Sigmoid colon (tissue), 6 donors: ENCODE measurements at regions not wholly inside any gene's neighbourhood (a gene's known extent, or its start where the extent isn't known, plus 50 kb on each side); places are given as distances from the start of the nearest gene placed in this dataset.

Source experiments
- DNase-seq: peaks from one replicate; pipeline ENCODE4 v3.0.0-alpha.2; 2019
- H3K27ac ChIP-seq, 4 donors: fragments of 200-600 bp; sonication (generic); one replicate each; pipeline ENCODE4 v1.5.1; 2016 to 2019; ENCODE audit warnings: mild to moderate bottlenecking in 1 of 4
- H3K27me3 ChIP-seq, 3 donors: fragments of 200-600 bp; sonication (generic); one replicate each; pipeline ENCODE4 v1.5.1; 2019; ENCODE audit warnings: mild to moderate bottlenecking in 1 of 3
- H3K36me3 ChIP-seq, 4 donors: fragments of 200-600 bp; sonication (generic); one replicate each; pipeline ENCODE4 v1.5.1; 2016 to 2019
- H3K4me1 ChIP-seq, 4 donors: fragments of 200-600 bp; sonication (generic); one replicate each; pipeline ENCODE4 v1.5.1; 2017 to 2019
- H3K4me3 ChIP-seq, 4 donors: fragments of 200-600 bp; sonication (generic); one replicate each; pipeline ENCODE4 v1.5.1; 2017 to 2019; ENCODE audit warnings: mild to moderate bottlenecking in 2 of 4, moderate library complexity in 1 of 4
- H3K9me3 ChIP-seq, 4 donors: fragments of 200-600 bp in 3 of 4; sonication (generic) in 3 of 4; one replicate each; pipeline versions ENCODE4 v1.5.1 to v1.6.1; 2013 to 2019
- EP300 ChIP-seq, 4 donors: sonication (generic); formaldehyde crosslinking; IDR thresholded peaks; one replicate each; pipeline ENCODE4 v1.6.1; 2017; ENCODE audit warnings: antibody characterized with exemption in 4 of 4
- POLR2A ChIP-seq, 2 donors: fragments of 450-650 bp; IDR thresholded peaks; one replicate each; pipeline ENCODE4 v1.6.1; 2016; ENCODE audit warnings: antibody characterized with exemption in 2 of 2, mild to moderate bottlenecking in 2 of 2, moderate library complexity in 2 of 2
- POLR2AphosphoS5 ChIP-seq, 4 donors: sonication (generic); formaldehyde crosslinking; IDR thresholded peaks; one replicate each; pipeline ENCODE4 v1.6.1; 2017; ENCODE audit warnings: antibody characterized with exemption in 4 of 4
- WGBS, 2 donors: extraction: QIAGEN DNeasy Blood & Tissue Kit; methylation state at CpG; one replicate each; pipeline ENCODE4 v1.1.7; 2013; 5-methylcytosine and 5-hydroxymethylcytosine counted together
- intact Hi-C: fragments of 100-400 bp; cut with DNase I; formaldehyde crosslinking; loops from one replicate; pipeline ENCODE4 v1.15.1; 2023
- TF ChIP-seq, protein P1 (sequence below), 4 experiments: fragments of 450-650 bp in 3 of 4; fragments of 200-600 bp in 1 of 4; IDR thresholded peaks; one replicate each; pipeline ENCODE4 v1.5.1; 2016 to 2019; ENCODE audit warnings: antibody characterized with exemption in 4 of 4, mild to moderate bottlenecking in 3 of 4, moderate library complexity in 2 of 4
- donor health status: healthy with polysubstance abuse.
- donor health status: healthy.

DNA sequence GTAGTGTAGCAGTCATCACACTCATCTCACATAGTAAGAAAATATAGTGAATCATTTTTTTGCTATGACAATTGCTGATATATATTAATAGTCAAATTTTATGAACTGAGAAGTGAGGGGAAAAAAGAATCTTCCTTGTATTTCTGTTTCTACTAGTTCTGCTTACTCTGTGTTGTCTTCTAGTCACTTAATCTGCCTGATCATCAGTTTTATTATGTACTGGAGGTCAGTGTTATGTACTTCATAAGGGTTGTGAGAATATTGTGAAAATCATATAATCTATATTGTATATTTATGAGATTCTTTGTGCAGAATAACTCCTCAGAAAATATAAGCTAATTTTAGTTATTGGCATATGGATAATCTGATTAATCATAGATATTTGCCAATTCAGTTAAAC is 546.9 kb upstream of the RIOK2 start:
- no peak for DNase-seq
- Histone ChIP-seq H3K4me1 (no peaks in the 10 kb centered on the region), H3K4me3 (no peak overlapping the region), H3K36me3 (no peaks in the 10 kb centered on the region), H3K27me3 (no peaks in the 10 kb centered on the region), H3K27ac (no peak overlapping the region), H3K9me3 (no peaks in the 10 kb centered on the region)
- TF ChIP-seq, protein P1, sequence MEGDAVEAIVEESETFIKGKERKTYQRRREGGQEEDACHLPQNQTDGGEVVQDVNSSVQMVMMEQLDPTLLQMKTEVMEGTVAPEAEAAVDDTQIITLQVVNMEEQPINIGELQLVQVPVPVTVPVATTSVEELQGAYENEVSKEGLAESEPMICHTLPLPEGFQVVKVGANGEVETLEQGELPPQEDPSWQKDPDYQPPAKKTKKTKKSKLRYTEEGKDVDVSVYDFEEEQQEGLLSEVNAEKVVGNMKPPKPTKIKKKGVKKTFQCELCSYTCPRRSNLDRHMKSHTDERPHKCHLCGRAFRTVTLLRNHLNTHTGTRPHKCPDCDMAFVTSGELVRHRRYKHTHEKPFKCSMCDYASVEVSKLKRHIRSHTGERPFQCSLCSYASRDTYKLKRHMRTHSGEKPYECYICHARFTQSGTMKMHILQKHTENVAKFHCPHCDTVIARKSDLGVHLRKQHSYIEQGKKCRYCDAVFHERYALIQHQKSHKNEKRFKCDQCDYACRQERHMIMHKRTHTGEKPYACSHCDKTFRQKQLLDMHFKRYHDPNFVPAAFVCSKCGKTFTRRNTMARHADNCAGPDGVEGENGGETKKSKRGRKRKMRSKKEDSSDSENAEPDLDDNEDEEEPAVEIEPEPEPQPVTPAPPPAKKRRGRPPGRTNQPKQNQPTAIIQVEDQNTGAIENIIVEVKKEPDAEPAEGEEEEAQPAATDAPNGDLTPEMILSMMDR (IDR thresholded peaks at IDR 0.05) = no peak
- TF ChIP-seq POLR2A (IDR thresholded peaks at IDR 0.05) = no peak
- no peak for TF ChIP-seq POLR2AphosphoS5 (IDR thresholded peaks at IDR 0.05)
- no peak for TF ChIP-seq EP300 (IDR thresholded peaks at IDR 0.05)
- intact Hi-C loops = no loop called here

DNA sequence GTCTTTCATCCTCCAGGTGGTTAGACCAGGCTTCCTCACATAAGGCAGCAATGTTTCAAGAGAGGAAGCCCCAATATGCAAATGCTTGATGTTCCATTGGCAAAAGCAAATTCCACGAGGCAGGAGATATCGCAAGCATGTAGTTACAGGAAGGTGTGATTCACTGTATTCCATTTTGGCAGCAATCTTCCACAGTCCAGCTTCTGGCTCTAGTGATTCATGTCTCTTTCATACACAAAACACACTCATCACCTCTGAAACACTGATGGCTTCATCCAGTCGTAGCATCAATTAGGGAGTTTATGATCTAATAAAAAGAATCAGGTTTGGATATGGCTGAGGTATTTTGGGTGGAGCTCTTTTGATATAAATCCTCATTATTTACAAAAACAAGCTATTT is 552.2 kb upstream of the RIOK2 start:
- H3K36me3 ChIP-seq = no peaks in the 10 kb centered on the region
- DNase-seq = no peak
- TF ChIP-seq, protein P1 (IDR thresholded peaks at IDR 0.05) = no peak
- TF ChIP-seq POLR2A (IDR thresholded peaks at IDR 0.05) (no peak), EP300 (IDR thresholded peaks at IDR 0.05) (no peak), POLR2AphosphoS5 (IDR thresholded peaks at IDR 0.05) (no peak)
- no peak overlapping the region for H3K4me3 ChIP-seq
- no peak overlapping the region for H3K27ac ChIP-seq
- H3K9me3 ChIP-seq = no peaks in the 10 kb centered on the region
- H3K27me3 ChIP-seq = no peaks in the 10 kb centered on the region
- intact Hi-C loops = no loop called here
- 76 to 82% methylated on average over 3 of the region's 3 CpGs for WGBS, 2 donors
- H3K4me1 ChIP-seq = no peaks in the 10 kb centered on the region

DNA sequence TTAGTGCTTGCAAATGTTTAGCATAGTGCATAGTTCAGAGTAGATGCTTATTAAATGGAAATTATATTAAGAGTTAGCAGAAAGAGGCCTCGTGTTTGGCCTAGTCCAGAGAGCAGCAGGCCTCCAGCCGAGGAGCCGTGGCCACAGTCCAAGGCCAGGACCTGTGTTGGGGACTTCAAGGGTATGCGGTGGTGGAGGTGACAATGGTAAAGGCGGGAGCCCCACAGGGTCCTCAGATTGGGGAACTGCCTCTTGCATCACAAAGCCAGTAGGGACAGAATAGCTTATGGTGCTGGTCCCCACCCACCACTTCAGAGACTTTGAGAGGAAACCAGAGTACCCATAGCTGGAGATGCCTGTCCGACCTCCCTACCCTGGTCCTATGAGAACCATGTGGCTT is 554.6 kb upstream of the RIOK2 start:
- DNase-seq = no peak
- 87 to 95% methylated on average over 6 of the region's 6 CpGs for WGBS, 2 donors
- Histone ChIP-seq H3K4me3 (no peak overlapping the region), H3K36me3 (no peaks in the 10 kb centered on the region), H3K4me1 (no peaks in the 10 kb centered on the region), H3K27ac (no peak overlapping the region), H3K9me3 (no peaks in the 10 kb centered on the region), H3K27me3 (no peaks in the 10 kb centered on the region)
- intact Hi-C loops = no loop called here
- TF ChIP-seq POLR2A (IDR thresholded peaks at IDR 0.05) (no peak), EP300 (IDR thresholded peaks at IDR 0.05) (no peak), POLR2AphosphoS5 (IDR thresholded peaks at IDR 0.05) (no peak)
- TF ChIP-seq, protein P1 (IDR thresholded peaks at IDR 0.05) = no peak

DNA sequence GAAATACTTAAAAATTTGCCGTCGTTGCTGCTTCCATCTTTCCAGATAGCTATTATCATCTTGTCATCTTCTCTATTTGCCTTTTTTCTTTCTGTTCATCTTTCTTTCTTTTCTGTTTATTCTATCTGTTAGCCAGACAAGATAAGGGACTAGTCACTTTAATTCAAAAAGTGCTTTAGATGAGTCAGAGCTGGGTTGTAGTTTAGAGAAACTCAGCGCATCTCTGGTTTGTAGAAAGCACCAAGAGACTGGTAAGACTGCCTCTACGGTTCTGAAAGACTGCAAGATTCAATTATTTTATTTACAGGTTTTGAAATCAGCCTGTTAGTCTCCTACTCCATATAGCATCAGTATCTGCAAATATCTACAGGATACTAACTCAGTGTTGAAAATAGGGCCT is 562.8 kb upstream of the RIOK2 start:
- no peaks in the 10 kb centered on the region for H3K27me3 ChIP-seq
- intact Hi-C loops = no loop called here
- 95% methylated on average over 4 of the region's 4 CpGs for WGBS, 2 donors
- H3K4me3 ChIP-seq = no peak overlapping the region
- H3K36me3 ChIP-seq = no peaks in the 10 kb centered on the region
- TF ChIP-seq POLR2A (IDR thresholded peaks at IDR 0.05) = no peak
- TF ChIP-seq, protein P1 (IDR thresholded peaks at IDR 0.05) = no peak
- no peak for TF ChIP-seq POLR2AphosphoS5 (IDR thresholded peaks at IDR 0.05)
- TF ChIP-seq EP300 (IDR thresholded peaks at IDR 0.05) = no peak
- H3K27ac ChIP-seq = no peak overlapping the region
- DNase-seq = no peak
- no peaks in the 10 kb centered on the region for H3K4me1 ChIP-seq
- peaks cover 0 to 2% (median 0%) of the 10 kb centered on the region in 4 donors for H3K9me3 ChIP-seq

DNA sequence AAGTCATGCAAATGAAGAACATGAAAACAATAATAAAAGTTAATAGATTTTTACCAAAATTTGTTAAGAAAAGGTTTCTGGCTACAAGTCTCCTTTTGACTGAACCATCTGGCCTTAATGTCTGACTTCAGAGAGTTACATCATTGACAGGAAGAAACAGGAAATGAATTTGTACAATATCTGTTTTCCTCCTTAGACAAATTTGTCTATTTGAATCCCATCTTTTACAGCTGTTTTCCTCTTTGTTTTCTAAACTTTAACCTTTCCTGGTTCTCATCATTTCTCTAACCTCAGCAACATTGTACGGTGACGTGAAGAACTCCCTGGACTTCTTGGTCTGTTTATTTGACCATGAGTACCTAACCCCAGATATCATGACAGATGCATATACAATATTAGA is 567.5 kb upstream of the RIOK2 start:
- Histone ChIP-seq H3K9me3 (no peaks in the 10 kb centered on the region), H3K36me3 (no peaks in the 10 kb centered on the region), H3K27ac (no peak overlapping the region), H3K27me3 (no peaks in the 10 kb centered on the region), H3K4me3 (no peak overlapping the region), H3K4me1 (no peaks in the 10 kb centered on the region)
- 82 to 91% methylated on average over 2 of the region's 2 CpGs for WGBS, 2 donors
- intact Hi-C loops = no loop called here
- no peak for TF ChIP-seq POLR2A (IDR thresholded peaks at IDR 0.05)
- no peak for TF ChIP-seq POLR2AphosphoS5 (IDR thresholded peaks at IDR 0.05)
- TF ChIP-seq EP300 (IDR thresholded peaks at IDR 0.05) = no peak
- TF ChIP-seq, protein P1 (IDR thresholded peaks at IDR 0.05) = no peak
- no peak for DNase-seq
